Activated naive CD8-positive, alpha-beta T cell treated with anti-CD3 and anti-CD28 coated beads for 36 hours (primary cell): ENCODE measurements at regions not wholly inside any gene's neighbourhood (a gene's known extent, or its start where the extent isn't known, plus 50 kb on each side); places are given as distances from the start of the nearest gene placed in this dataset.

Experiments
- DNase-seq: peaks from one replicate; pipeline ENCODE4 v3.0.0; 2021
- H3K27ac Mint-ChIP-seq: one replicate; pipeline ENCODE4 v1.8.0; 2022; ENCODE audit warnings: mild to moderate bottlenecking, moderate library complexity, mixed read lengths
- H3K27me3 Mint-ChIP-seq: one replicate; pipeline ENCODE4 v1.8.0; 2022; ENCODE audit warnings: mild to moderate bottlenecking, mixed read lengths
- H3K36me3 Mint-ChIP-seq: one replicate; pipeline ENCODE4 v1.8.0; 2021; ENCODE audit warnings: mild to moderate bottlenecking, mixed read lengths
- H3K4me1 Mint-ChIP-seq: one replicate; pipeline ENCODE4 v1.8.0; 2021; ENCODE audit warnings: mixed read lengths
- H3K4me3 Mint-ChIP-seq: one replicate; pipeline ENCODE4 v1.8.0; 2022; ENCODE audit warnings: mild to moderate bottlenecking, moderate library complexity, mixed read lengths
- H3K9me3 Mint-ChIP-seq: one replicate; pipeline ENCODE4 v1.8.0; 2022; ENCODE audit warnings: mixed read lengths

DNA sequence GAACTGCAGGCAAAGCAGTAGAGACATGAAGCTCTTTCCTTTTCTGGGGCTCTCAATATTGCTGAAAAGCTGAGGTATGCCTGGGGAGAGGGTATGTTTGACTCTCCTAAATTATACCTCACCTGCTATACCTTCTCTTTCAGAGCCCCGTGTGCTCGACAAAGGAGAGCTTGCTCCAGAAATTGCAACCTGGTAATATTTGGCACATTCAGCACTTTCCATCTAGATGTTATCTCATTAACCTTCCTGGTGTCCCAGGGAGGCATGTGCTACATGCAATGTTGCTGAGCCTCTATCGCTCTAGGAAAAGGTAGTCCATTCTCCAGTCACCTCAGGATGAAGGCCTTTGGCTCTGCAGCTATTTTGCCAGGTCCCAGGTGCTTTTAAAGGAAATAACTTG, 78.5 kb upstream of the ZSWIM6 start:
- DNase-seq = no peak
- no peaks in the 10 kb centered on the region for H3K36me3 Mint-ChIP-seq
- no peaks in the 10 kb centered on the region for H3K4me1 Mint-ChIP-seq
- H3K9me3 Mint-ChIP-seq = peaks cover 4% of the 10 kb centered on the region
- H3K27me3 Mint-ChIP-seq = peaks cover 9% of the 10 kb centered on the region
- no peak overlapping the region for H3K27ac Mint-ChIP-seq
- H3K4me3 Mint-ChIP-seq = no peak overlapping the region

DNA sequence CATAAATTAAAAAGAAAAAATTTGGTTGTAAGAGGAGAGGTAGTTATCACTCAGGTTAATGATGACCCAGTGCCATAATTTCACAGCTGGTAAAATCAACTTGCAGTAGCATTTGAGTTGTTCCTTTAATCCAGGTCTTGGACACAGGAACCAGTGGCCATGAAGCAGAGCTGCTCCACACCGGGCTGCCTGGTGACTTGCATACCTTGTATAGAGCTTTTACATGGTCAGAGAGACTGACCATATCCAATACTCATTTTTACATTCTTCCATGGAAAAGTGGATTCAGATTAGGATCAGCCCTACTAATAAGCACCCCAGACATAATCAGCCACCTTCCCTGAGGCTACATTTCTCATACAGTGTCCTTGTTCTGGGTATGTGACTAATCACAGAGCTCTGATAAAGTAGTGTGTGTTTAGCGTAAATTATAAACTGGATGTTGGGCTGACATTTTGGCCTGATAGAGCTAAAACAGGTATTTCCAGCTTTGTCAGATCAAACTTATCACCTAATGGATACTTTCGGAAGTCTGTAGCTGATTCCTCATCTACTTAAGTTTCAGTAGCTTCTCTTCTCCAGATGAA, 77.0 kb upstream of the ZSWIM6 start:
- no peaks in the 10 kb centered on the region for H3K36me3 Mint-ChIP-seq
- H3K27me3 Mint-ChIP-seq = peaks cover 9% of the 10 kb centered on the region
- no peak overlapping the region for H3K4me3 Mint-ChIP-seq
- H3K27ac Mint-ChIP-seq = no peak overlapping the region
- H3K9me3 Mint-ChIP-seq = peaks cover 4% of the 10 kb centered on the region
- no peak for DNase-seq
- no peaks in the 10 kb centered on the region for H3K4me1 Mint-ChIP-seq

DNA sequence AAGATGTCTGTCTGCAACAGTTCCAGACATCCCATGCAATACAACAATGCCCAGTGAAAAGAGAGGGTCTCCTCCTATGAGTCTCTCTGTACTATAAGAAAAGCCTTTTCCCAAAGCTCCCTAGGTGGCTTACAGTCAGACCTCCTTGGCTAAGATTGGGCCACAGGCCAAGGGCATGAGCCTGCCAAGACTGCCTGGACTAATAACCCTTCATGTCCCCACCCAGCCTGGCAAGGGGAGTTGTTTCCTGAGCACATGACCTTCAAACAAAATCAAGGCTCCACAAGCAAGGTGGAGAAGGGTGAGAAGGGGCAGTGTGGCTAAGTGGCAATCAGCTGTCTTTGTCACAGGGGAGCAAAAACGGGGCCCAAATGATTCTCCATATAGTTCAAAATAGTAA, 75.6 kb upstream of the ZSWIM6 start:
- H3K4me3 Mint-ChIP-seq = no peak overlapping the region
- no peak overlapping the region for H3K27ac Mint-ChIP-seq
- H3K27me3 Mint-ChIP-seq = peaks cover 4% of the 10 kb centered on the region
- DNase-seq = no peak
- H3K9me3 Mint-ChIP-seq = no peaks in the 10 kb centered on the region
- no peaks in the 10 kb centered on the region for H3K4me1 Mint-ChIP-seq
- no peaks in the 10 kb centered on the region for H3K36me3 Mint-ChIP-seq

DNA sequence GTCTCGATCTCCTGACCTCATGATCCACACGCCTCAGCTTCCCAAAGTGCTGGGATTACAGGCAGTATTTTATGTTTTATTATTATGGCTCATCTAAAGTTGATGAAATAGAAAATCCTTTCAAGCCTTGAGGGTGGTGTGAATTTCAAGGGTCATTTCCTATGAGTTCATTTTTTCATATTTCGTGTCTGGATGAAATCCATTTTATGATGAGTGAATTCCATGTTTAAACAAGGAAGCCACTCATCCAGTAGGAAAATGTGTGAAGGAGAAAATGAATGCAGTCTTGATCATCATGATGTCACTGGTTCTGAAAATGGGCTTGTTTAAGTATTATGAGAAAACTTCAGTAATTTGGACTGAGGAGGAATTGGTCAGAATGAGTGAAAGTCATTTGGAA, 74.6 kb upstream of the ZSWIM6 start:
- Mint-ChIP-seq H3K27me3 (peaks cover 4% of the 10 kb centered on the region), H3K4me3 (no peak overlapping the region), H3K4me1 (no peaks in the 10 kb centered on the region), H3K36me3 (no peaks in the 10 kb centered on the region), H3K9me3 (no peaks in the 10 kb centered on the region), H3K27ac (no peak overlapping the region)
- no peak for DNase-seq

DNA sequence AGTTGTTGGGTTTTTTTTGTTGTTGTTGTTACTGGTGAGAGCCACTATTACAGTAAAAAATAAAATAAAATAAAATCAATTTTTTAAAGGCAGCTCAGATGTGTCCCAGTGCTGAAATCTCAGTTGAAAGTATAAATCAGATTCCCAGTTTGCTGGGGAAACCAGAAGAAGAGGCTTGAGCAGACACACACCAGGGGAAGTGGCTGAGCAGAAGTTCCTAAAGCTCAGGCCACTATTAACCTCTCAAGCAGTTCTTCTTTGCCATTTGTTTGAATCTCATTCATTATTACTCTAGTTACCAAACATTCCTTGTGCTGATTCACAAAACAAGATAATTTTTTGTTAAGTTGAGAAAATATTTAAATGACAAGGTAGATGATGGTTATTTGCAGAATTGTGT, 70.9 kb upstream of the ZSWIM6 start:
- Mint-ChIP-seq H3K4me3 (no peak overlapping the region), H3K36me3 (no peaks in the 10 kb centered on the region), H3K4me1 (no peaks in the 10 kb centered on the region), H3K27me3 (peaks cover 18% of the 10 kb centered on the region), H3K27ac (no peak overlapping the region), H3K9me3 (no peaks in the 10 kb centered on the region)
- no peak for DNase-seq

DNA sequence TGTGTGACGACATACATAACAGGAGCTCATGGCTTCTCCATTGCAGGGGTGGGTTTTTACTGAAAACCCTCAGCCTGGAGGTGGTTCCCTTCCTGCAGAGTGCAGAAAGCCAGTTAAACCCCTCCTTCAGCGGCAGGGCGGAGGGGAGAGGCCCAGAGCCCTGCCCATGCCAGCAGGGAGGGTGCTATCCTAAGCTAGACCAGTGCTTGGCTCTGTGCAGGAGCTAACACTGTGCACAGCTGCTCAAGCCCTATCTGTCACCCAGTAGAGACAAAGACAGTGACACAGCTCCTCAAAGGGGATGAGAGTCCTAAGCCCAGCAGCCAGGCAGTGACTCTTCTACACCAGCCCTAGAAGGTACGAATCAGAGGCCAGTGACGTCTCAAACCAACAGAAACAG, 70.0 kb upstream of the ZSWIM6 start:
- Mint-ChIP-seq H3K27ac (no peak overlapping the region), H3K27me3 (peaks cover 16% of the 10 kb centered on the region), H3K9me3 (no peaks in the 10 kb centered on the region), H3K36me3 (no peaks in the 10 kb centered on the region), H3K4me3 (no peak overlapping the region), H3K4me1 (no peaks in the 10 kb centered on the region)
- no peak for DNase-seq

DNA sequence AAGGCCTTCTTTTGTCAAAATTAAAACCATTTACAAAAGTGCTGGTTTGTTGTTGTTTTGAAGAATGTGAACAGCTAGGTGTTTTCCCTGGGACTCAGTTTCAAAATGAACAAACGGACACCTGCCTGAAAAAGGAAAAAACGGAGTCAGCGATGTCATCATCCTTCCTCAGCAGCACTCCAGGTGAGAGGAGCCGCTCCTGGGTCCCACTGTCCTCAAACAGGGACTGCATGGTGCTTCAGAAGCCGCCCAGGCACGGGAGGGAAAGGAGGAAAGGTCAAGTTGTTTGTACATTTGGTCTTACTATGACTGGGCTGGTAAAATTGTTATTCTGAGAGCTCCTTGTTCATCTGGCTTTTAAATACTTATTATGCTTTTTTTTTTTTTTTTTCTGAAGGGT, 69.0 kb upstream of the ZSWIM6 start:
- H3K27me3 Mint-ChIP-seq = peaks cover 16% of the 10 kb centered on the region
- no peaks in the 10 kb centered on the region for H3K9me3 Mint-ChIP-seq
- DNase-seq = no peak
- no peak overlapping the region for H3K27ac Mint-ChIP-seq
- H3K4me3 Mint-ChIP-seq = no peak overlapping the region
- no peaks in the 10 kb centered on the region for H3K36me3 Mint-ChIP-seq
- H3K4me1 Mint-ChIP-seq = no peaks in the 10 kb centered on the region

DNA sequence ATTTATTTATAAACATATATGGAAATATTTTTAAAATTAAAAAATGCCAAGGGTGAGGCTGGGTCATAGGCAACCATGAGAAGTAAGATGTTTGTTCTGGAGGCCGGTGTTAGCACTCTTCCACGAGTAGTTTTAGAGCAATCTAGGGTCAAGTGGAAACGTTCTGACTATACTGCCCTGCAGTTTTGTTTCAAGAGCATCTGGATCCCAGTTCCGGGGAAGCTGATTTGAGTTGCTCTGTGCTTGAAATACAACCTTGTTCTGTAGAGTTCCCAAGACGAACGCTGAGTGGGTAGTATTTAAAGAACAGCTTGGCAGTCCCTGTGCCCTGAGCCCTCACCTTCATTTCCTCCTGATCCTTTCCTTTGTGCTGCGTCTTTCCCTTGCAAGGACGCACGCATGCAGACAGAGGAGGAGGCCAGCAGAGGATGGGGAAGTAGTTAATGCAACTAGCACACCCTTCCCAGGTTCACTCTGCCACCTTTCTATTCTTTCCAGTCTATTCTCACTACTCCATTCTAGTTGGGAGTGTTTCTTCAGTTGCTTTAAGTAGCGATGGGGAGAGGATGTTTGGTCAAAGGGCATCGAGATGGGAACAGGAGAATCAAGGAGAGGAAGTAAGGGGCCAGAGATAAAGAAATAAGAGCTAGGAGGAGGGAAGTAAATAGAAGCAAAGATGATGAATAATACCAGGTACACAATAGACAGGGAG, 68.3 kb upstream of the ZSWIM6 start:
- no peaks in the 10 kb centered on the region for H3K4me1 Mint-ChIP-seq

DNA sequence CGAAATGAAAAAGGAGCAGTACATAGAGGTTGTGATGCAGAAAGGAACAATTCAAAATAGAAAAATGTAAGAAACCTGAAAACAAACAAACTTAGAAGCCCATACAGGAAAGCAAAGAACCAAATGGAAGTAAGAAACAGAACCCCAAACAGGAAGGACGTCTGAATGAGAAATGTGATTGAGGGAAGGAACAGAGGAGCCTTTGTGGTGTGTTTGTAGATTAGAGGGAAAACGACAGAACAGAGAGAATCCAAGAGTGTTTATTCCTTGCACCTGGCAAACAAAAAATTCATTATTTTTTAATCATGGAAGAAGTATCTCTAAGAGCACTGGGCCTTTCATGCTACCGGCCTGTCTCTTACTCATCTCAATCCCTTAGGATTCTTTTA, 67.8 kb upstream of the ZSWIM6 start:
- no peaks in the 10 kb centered on the region for H3K36me3 Mint-ChIP-seq
- H3K27ac Mint-ChIP-seq = no peak overlapping the region
- DNase-seq = no peak
- H3K4me3 Mint-ChIP-seq = no peak overlapping the region
- H3K27me3 Mint-ChIP-seq = peaks cover 16% of the 10 kb centered on the region
- H3K4me1 Mint-ChIP-seq = peaks cover 2% of the 10 kb centered on the region
- H3K9me3 Mint-ChIP-seq = no peaks in the 10 kb centered on the region

More for the DNA sequence above, 68.3 kb upstream of the ZSWIM6 start:
- Mint-ChIP-seq H3K4me3 (no peak overlapping the region), H3K36me3 (no peaks in the 10 kb centered on the region), H3K27me3 (peaks cover 16% of the 10 kb centered on the region), H3K27ac (no peak overlapping the region), H3K9me3 (no peaks in the 10 kb centered on the region)
- DNase-seq = no peak

DNA sequence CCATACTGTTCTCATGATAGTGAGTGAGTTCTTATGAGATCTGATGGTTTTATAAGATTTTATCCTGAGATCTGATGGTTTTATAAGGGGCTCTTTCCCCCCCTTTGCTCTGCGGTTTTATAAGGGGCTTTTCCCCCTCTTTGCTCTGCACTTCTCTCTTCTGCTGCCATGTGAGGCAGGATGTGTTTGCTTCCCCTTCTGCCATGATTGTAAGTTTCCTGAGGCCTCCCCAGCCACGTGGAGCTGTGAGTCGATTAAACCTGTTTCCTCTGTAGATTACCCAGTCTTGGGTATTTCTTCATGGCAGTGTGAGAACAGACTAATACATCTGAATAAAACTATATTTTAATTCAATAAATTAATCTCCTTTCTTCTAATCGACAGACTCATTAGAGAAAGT, 64.9 kb upstream of the ZSWIM6 start:
- Mint-ChIP-seq H3K9me3 (no peaks in the 10 kb centered on the region), H3K36me3 (no peaks in the 10 kb centered on the region), H3K4me1 (peaks cover 2% of the 10 kb centered on the region), H3K27ac (no peak overlapping the region), H3K27me3 (peaks cover 16% of the 10 kb centered on the region), H3K4me3 (no peak overlapping the region)
- DNase-seq = no peak

DNA sequence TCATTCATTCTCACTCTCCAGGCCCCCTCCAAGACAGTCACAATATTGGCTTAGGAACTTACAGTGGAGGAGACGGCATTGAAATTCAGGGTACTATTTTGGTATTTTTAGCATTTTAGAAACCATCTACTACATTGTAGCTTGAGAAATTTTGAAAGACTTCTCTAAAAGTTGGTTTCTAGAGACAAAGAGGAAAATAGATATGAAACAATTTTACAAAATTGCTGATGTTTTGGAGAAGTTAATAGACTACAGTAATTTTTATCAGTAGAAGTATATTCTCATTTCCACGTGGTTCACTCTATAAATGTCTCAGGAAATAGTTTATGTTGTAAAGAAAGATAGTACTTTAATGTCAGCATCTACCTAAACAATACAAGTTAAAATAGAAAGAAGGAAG, 63.2 kb upstream of the ZSWIM6 start:
- Mint-ChIP-seq H3K4me3 (no peak overlapping the region), H3K9me3 (no peaks in the 10 kb centered on the region), H3K27me3 (peaks cover 16% of the 10 kb centered on the region), H3K4me1 (peaks cover 2% of the 10 kb centered on the region), H3K36me3 (no peaks in the 10 kb centered on the region), H3K27ac (no peak overlapping the region)
- DNase-seq = no peak

DNA sequence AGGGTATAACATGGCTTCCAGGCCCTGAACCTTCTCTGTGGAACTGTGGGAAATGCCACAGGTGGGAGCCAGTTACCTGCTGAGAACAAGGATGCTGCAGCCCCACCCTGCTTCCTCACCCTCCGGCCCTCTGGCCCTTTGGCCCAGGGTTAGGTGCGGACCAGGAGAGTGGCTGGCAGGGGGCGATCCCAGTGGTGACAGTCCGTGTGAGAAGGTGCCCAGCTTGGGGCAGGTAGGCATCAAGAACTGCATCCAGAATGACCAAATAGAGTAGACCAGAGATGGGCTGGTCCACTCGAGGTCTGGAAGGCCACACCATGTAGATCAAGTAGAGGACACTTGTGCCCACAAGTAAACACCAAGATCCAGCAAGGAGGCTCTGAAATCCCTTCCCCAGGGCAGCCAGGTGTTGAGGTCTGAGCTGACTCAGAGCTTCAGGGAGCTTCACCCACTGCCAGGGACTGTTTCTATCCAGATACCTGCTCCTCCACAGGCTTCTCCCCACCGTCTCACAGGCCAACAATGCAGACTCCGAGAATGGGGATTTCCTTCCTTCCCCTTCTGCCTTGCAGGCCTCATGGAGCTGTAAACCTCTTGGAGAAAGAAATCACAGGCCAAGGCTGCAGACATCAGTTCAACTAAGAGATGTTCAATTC, 61.4 kb upstream of the ZSWIM6 start:
- H3K9me3 Mint-ChIP-seq = no peaks in the 10 kb centered on the region

DNA sequence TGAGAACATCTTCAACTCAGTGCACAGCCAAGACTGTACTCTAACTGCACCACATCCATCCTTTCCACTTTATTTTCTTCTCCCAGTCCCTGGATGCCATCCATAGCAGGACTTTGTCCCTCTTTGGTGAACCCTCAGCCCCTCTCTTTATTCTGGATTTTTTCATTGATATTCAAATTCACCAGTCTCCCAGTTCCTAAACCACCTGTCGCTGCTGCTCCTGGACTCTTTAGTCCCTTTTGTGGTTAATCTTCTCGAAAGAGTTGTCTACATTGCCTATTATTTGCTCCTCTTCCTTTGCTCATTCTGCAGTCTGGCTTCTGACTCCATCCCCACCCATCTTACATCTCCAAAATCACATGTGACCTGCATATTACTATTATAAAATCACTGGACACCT, 59.4 kb upstream of the ZSWIM6 start:
- peaks cover 3% of the 10 kb centered on the region for H3K36me3 Mint-ChIP-seq
- H3K27me3 Mint-ChIP-seq = no peaks in the 10 kb centered on the region
- H3K4me1 Mint-ChIP-seq = peaks cover 19% of the 10 kb centered on the region
- H3K27ac Mint-ChIP-seq = no peak overlapping the region
- no peaks in the 10 kb centered on the region for H3K9me3 Mint-ChIP-seq
- no peak overlapping the region for H3K4me3 Mint-ChIP-seq
- no peak for DNase-seq

More for the DNA sequence above, 61.4 kb upstream of the ZSWIM6 start:
- Mint-ChIP-seq H3K36me3 (no peaks in the 10 kb centered on the region), H3K4me1 (peaks cover 4% of the 10 kb centered on the region), H3K4me3 (no peak overlapping the region), H3K27me3 (peaks cover 6% of the 10 kb centered on the region), H3K27ac (no peak overlapping the region)
- no peak for DNase-seq

DNA sequence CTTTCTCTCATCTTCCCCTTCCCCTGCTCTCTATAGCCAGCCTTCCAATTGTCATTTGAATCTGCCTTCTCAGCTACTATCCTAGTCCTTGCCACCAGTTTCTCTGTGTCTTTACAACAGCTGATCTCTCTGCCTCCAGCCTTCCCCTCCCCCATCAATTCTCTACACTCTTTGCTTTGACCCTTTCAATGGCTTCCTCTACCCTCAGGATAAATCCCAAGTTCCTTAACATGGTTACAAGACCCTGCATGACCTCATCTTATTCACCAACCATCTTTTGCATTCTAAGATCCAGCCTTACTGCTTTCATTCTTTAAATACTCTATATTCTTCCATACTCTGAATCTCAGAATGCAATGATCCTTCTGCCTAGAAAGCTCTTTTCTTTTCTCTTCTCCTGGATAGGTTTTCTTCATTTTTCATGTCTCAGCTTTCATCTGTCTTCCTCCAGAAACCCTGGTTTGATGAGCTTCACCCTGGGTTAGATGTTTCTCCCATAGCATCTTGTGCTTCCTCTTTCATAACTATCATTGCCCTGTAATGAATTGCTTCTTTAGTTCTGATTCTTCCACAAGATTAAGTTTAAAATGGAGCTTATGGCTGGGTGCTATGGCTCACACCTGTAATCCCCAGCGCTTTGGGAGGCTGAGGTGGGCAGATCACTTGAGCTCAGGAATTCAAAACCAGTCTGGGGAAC, 58.6 kb upstream of the ZSWIM6 start:
- no peak overlapping the region for H3K4me3 Mint-ChIP-seq
- H3K27ac Mint-ChIP-seq = no peak overlapping the region

DNA sequence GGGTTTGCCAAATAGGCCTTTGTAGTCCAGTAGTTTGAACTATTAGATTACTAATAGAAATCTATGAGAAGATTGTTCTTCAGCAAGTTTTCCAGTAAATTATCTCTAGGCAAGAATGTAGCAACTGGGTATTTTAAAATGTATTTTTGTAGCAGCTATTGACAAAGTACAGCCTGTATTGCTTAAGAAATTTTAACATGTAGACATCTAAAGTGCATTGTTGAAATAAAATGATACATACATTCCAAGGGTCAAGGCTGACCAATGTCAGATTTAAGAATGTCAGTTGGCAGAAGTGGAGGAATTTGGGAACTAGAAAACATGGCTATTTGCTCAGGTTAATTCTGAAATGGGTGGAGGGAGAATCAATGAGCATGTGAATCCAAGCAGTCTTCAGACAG, 57.5 kb upstream of the ZSWIM6 start:
- Mint-ChIP-seq H3K4me3 (no peak overlapping the region), H3K27me3 (no peaks in the 10 kb centered on the region), H3K9me3 (no peaks in the 10 kb centered on the region), H3K36me3 (peaks cover 3% of the 10 kb centered on the region), H3K4me1 (peaks cover 18% of the 10 kb centered on the region), H3K27ac (no peak overlapping the region)
- DNase-seq = no peak

More for the DNA sequence above, 58.6 kb upstream of the ZSWIM6 start:
- H3K4me1 Mint-ChIP-seq = peaks cover 20% of the 10 kb centered on the region
- H3K27me3 Mint-ChIP-seq = no peaks in the 10 kb centered on the region
- H3K36me3 Mint-ChIP-seq = peaks cover 3% of the 10 kb centered on the region
- H3K9me3 Mint-ChIP-seq = no peaks in the 10 kb centered on the region
- no peak for DNase-seq
